Caco-2 (cell line): ENCODE measurements at regions not wholly inside any gene's neighbourhood (a gene's known extent, or its start where the extent isn't known, plus 50 kb on each side); places are given as distances from the start of the nearest gene placed in this dataset.

Experiments
- BruUV-seq: library from RNA; stranded (reverse); fragments of 400-500 nt; replicated peaks from 2 replicates; lab custom pipeline; 2021; lab: Mats Ljungman, UMichigan
- CTCF ChIA-PET: fragments of 300-600 bp; sonication (Branson Sonifier 250); formaldehyde crosslinking; loops from one replicate; lab custom pipeline; 2022; ENCODE audit warnings: antibody characterized with exemption; lab: Charles Lee
- POLR2A ChIA-PET: fragments of 300-600 bp; sonication (Branson Sonifier 250); formaldehyde crosslinking; loops from one replicate; lab custom pipeline; 2022; ENCODE audit warnings: antibody characterized with exemption; lab: Charles Lee
- DNase-seq, 2 experiments: peaks; one replicate each; pipeline versions ENCODE4 v3.0.0 to v3.0.0-alpha.2; 2020 to 2022
- H3K27me3 ChIP-seq: replicated peaks from 2 replicates; pipeline ENCODE4 v1.6.0; 2011; ENCODE audit warnings: low read length; ENCODE audit not compliant: control insufficient read depth, insufficient read depth
- H3K36me3 ChIP-seq: 2 replicates; pipeline ENCODE4 v1.5.1; 2011; ENCODE audit warnings: low read length; ENCODE audit not compliant: control insufficient read depth, insufficient read depth
- H3K4me1 ChIP-seq: fragments of 250-450 bp; sonication (Bioruptor Pico); 2 replicates; pipeline ENCODE4 v1.5.1; 2020; ENCODE audit warnings: mild to moderate bottlenecking
- H3K4me3 ChIP-seq: 2 replicates; pipeline ENCODE4 v1.5.1; 2011; ENCODE audit warnings: low read depth, mild to moderate bottlenecking, control low read depth, low read length
- H3K9me3 ChIP-seq: fragments of 250-450 bp; sonication (Bioruptor Pico); 2 replicates; pipeline ENCODE4 v1.5.1; 2020; ENCODE audit warnings: mild to moderate bottlenecking, moderate library complexity
- H3K27ac Mint-ChIP-seq: one replicate; pipeline ENCODE4 v1.8.0; 2022; ENCODE audit warnings: mixed read lengths; ENCODE audit not compliant: unreplicated experiment
- H3K27me3 Mint-ChIP-seq: one replicate; pipeline ENCODE4 v1.8.0; 2022; ENCODE audit warnings: mixed read lengths; ENCODE audit not compliant: insufficient read depth, unreplicated experiment
- H3K36me3 Mint-ChIP-seq: one replicate; pipeline ENCODE4 v1.8.0; 2022; ENCODE audit warnings: mild to moderate bottlenecking, mixed read lengths; ENCODE audit not compliant: insufficient read depth, unreplicated experiment
- H3K4me1 Mint-ChIP-seq: one replicate; pipeline ENCODE4 v1.8.0; 2022; ENCODE audit warnings: low read depth, mixed read lengths; ENCODE audit not compliant: unreplicated experiment
- H3K4me3 Mint-ChIP-seq: one replicate; pipeline ENCODE4 v1.8.0; 2022; ENCODE audit warnings: mild to moderate bottlenecking, moderate library complexity, mixed read lengths; ENCODE audit not compliant: unreplicated experiment
- H3K9me3 Mint-ChIP-seq: one replicate; pipeline ENCODE4 v1.8.0; 2022; ENCODE audit warnings: mixed read lengths; ENCODE audit not compliant: unreplicated experiment
- CTCF ChIP-seq, 2 experiments: fragments of 200-600 bp in 1 of 2; IDR thresholded peaks; 1 replicate in 1 of 2; 2 replicates in 1 of 2; pipeline versions ENCODE4 v1.5.1 to v1.8.0; 2011 to 2022; ENCODE audit warnings: antibody characterized with exemption in 1 of 2, control low read depth in 1 of 2, inconsistent platforms in 1 of 2, low read depth in 1 of 2, low read length in 1 of 2, mild to moderate bottlenecking in 1 of 2, moderate library complexity in 1 of 2; ENCODE audit not compliant: insufficient read depth in 1 of 2, severe bottlenecking in 1 of 2, unreplicated experiment in 1 of 2
- intact Hi-C: fragments of 100-400 bp; cut with micrococcal nuclease; formaldehyde crosslinking; loops from one replicate; pipeline ENCODE4 v1.10.0; 2022; ENCODE audit not compliant: unreplicated experiment

GRCh38 chr7:142432377-142432776 is 174.5 kb upstream of the PRSS58 start:
- H3K4me3 ChIP-seq: no peak overlapping the region
- H3K9me3 ChIP-seq: no peaks in the 10 kb centered on the region
- H3K4me1 ChIP-seq: no peaks in the 10 kb centered on the region
- CTCF ChIA-PET: no interaction called here
- no peak for TF ChIP-seq CTCF (IDR thresholded peaks at IDR 0.05; ENCODE audit: insufficient read depth in 1 of 2, low read depth in 1 of 2, low read length in 1 of 2, severe bottlenecking in 1 of 2, unreplicated experiment in 1 of 2)
- Mint-ChIP-seq H3K9me3 (no peaks in the 10 kb centered on the region), H3K27me3 (peaks cover 18% of the 10 kb centered on the region), H3K4me3 (no peak overlapping the region), H3K27ac (no peak overlapping the region), H3K4me1 (no peaks in the 10 kb centered on the region), H3K36me3 (no peaks in the 10 kb centered on the region)
- intact Hi-C loops: no loop called here
- H3K27me3 ChIP-seq: no peaks in the 10 kb centered on the region
- DNase-seq: no peak
- BruUV-seq: no TSS peak
- no peaks in the 10 kb centered on the region for H3K36me3 ChIP-seq
- POLR2A ChIA-PET: no interaction called here

- CTCF ChIA-PET: no interaction called here
- Mint-ChIP-seq H3K36me3 (no peaks in the 10 kb centered on the region), H3K4me3 (no peak overlapping the region), H3K27me3 (peaks cover 18% of the 10 kb centered on the region), H3K4me1 (no peaks in the 10 kb centered on the region), H3K27ac (no peak overlapping the region), H3K9me3 (no peaks in the 10 kb centered on the region)
- no peaks in the 10 kb centered on the region for H3K4me1 ChIP-seq
- H3K4me3 ChIP-seq: no peak overlapping the region
- no peaks in the 10 kb centered on the region for H3K27me3 ChIP-seq
- no TSS peak for BruUV-seq
- POLR2A ChIA-PET: no interaction called here
- TF ChIP-seq CTCF (IDR thresholded peaks at IDR 0.05; ENCODE audit: insufficient read depth in 1 of 2, low read depth in 1 of 2, low read length in 1 of 2, severe bottlenecking in 1 of 2, unreplicated experiment in 1 of 2): no peak
- H3K36me3 ChIP-seq: no peaks in the 10 kb centered on the region
- intact Hi-C loops: no loop called here
- no peaks in the 10 kb centered on the region for H3K9me3 ChIP-seq
- no peak for DNase-seq
These were observed 173.6 kb upstream of the PRSS58 start for GRCh38 chr7:142431491-142431890.

- no peaks in the 10 kb centered on the region for H3K36me3 ChIP-seq
- intact Hi-C loops: no loop called here
- Mint-ChIP-seq H3K4me3 (no peak overlapping the region), H3K36me3 (no peaks in the 10 kb centered on the region), H3K27ac (no peak overlapping the region), H3K9me3 (no peaks in the 10 kb centered on the region), H3K27me3 (peaks cover 25% of the 10 kb centered on the region), H3K4me1 (no peaks in the 10 kb centered on the region)
- DNase-seq: no peak
- no peaks in the 10 kb centered on the region for H3K27me3 ChIP-seq
- CTCF ChIA-PET: no interaction called here
- H3K4me3 ChIP-seq: no peak overlapping the region
- no peak for TF ChIP-seq CTCF (IDR thresholded peaks at IDR 0.05; ENCODE audit: insufficient read depth in 1 of 2, low read depth in 1 of 2, low read length in 1 of 2, severe bottlenecking in 1 of 2, unreplicated experiment in 1 of 2)
- no peaks in the 10 kb centered on the region for H3K9me3 ChIP-seq
- POLR2A ChIA-PET: no interaction called here
- no TSS peak for BruUV-seq
- H3K4me1 ChIP-seq: no peaks in the 10 kb centered on the region
These were observed 170.2 kb upstream of the PRSS58 start for GRCh38 chr7:142428094-142428493.
